Tibial nerve (tissue), 3 donors: ENCODE measurements at regions not wholly inside any gene's neighbourhood (a gene's known extent, or its start where the extent isn't known, plus 50 kb on each side); places are given as distances from the start of the nearest gene placed in this dataset.

Source experiments
- POLR2A ChIP-seq, 2 donors: fragments of 450-650 bp; IDR thresholded peaks; one replicate each; pipeline ENCODE4 v1.6.1; 2017; ENCODE audit warnings: antibody characterized with exemption in 2 of 2, mild to moderate bottlenecking in 2 of 2, moderate library complexity in 2 of 2
- TF ChIP-seq, protein P1 (sequence below), 5 experiments: fragments of 200-600 bp in 3 of 5; fragments of 450-650 bp in 2 of 5; sonication (generic) in 3 of 5; IDR thresholded peaks; one replicate each; pipeline ENCODE4 v1.5.1; 2016 to 2019; ENCODE audit warnings: antibody characterized with exemption in 5 of 5, mild to moderate bottlenecking in 3 of 5, moderate library complexity in 2 of 5

- TF ChIP-seq, protein P1, sequence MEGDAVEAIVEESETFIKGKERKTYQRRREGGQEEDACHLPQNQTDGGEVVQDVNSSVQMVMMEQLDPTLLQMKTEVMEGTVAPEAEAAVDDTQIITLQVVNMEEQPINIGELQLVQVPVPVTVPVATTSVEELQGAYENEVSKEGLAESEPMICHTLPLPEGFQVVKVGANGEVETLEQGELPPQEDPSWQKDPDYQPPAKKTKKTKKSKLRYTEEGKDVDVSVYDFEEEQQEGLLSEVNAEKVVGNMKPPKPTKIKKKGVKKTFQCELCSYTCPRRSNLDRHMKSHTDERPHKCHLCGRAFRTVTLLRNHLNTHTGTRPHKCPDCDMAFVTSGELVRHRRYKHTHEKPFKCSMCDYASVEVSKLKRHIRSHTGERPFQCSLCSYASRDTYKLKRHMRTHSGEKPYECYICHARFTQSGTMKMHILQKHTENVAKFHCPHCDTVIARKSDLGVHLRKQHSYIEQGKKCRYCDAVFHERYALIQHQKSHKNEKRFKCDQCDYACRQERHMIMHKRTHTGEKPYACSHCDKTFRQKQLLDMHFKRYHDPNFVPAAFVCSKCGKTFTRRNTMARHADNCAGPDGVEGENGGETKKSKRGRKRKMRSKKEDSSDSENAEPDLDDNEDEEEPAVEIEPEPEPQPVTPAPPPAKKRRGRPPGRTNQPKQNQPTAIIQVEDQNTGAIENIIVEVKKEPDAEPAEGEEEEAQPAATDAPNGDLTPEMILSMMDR (IDR thresholded peaks at IDR 0.05) = no peak
- TF ChIP-seq POLR2A (IDR thresholded peaks at IDR 0.05) = no peak
Observed at GRCh38 chr5:50302815-50303490, 138.1 kb downstream of the EMB start.
